ENCODE measurements at regions not wholly inside any gene's neighbourhood (a gene's known extent, or its start where the extent isn't known, plus 50 kb on each side); places are given as distances from the start of the nearest gene placed in this dataset.

- ATAC-seq, result no peak
- 38 to 43% methylated on average over 5 of the region's 5 CpGs for WGBS, 2 donors
- Histone ChIP-seq H3K4me1 (no peaks in the 10 kb centered on the region), H3K27me3 (no peaks in the 10 kb centered on the region), H3K27ac (no peak overlapping the region), H3K4me3 (no peak overlapping the region), H3K36me3 (no peaks in the 10 kb centered on the region), H3K9me3 (no peaks in the 10 kb centered on the region)
- DNase-seq, result no peak
- FAIRE-seq, result no peak
- intact Hi-C loops (cut with DNase I), result no loop called here
- TF ChIP-seq CTCF (IDR thresholded peaks at IDR 0.05), result no peak
Measured at GRCh38 chr11:122178795-122179194, 62.8 kb upstream of the BLID start.

GRCh38 chr11:122177238-122177637 lies 61.2 kb upstream of the BLID start:
- ATAC-seq, result no peak
- FAIRE-seq, result no peak
- H3K4me3 ChIP-seq, result no peak overlapping the region
- no peaks in the 10 kb centered on the region for H3K4me1 ChIP-seq
- H3K27me3 ChIP-seq, result peaks cover 0 to 4% (median 0%) of the 10 kb centered on the region in 4 donors
- no peak for DNase-seq
- H3K9me3 ChIP-seq, result no peaks in the 10 kb centered on the region
- no peak overlapping the region for H3K27ac ChIP-seq
- intact Hi-C loops (cut with DNase I), result no loop called here
- H3K36me3 ChIP-seq, result no peaks in the 10 kb centered on the region
- WGBS, 2 donors, result 73 to 82% methylated on average over 1 of the region's 1 CpG
- no peak for TF ChIP-seq CTCF (IDR thresholded peaks at IDR 0.05)

GRCh38 chr11:122176651-122177050 lies 60.6 kb upstream of the BLID start:
- no peak for TF ChIP-seq CTCF (IDR thresholded peaks at IDR 0.05)
- intact Hi-C loops (cut with DNase I), result no loop called here
- no peaks in the 10 kb centered on the region for H3K36me3 ChIP-seq
- no peak overlapping the region for H3K27ac ChIP-seq
- no peak overlapping the region for H3K4me3 ChIP-seq
- ATAC-seq (no peak), FAIRE-seq (no peak), DNase-seq (no peak)
- H3K9me3 ChIP-seq, result no peaks in the 10 kb centered on the region
- H3K27me3 ChIP-seq, result peaks cover 0 to 4% (median 0%) of the 10 kb centered on the region in 4 donors
- WGBS, 2 donors, result 75 to 86% methylated on average over 3 of the region's 3 CpGs
- no peaks in the 10 kb centered on the region for H3K4me1 ChIP-seq

GRCh38 chr11:122175306-122175705 lies 59.3 kb upstream of the BLID start:
- FAIRE-seq (no peak), DNase-seq (no peak), ATAC-seq (no peak)
- peaks cover 0 to 4% (median 0%) of the 10 kb centered on the region in 4 donors for H3K27me3 ChIP-seq
- H3K36me3 ChIP-seq, result no peaks in the 10 kb centered on the region
- H3K4me3 ChIP-seq, result no peak overlapping the region
- intact Hi-C loops (cut with DNase I), result no loop called here
- H3K4me1 ChIP-seq, result no peaks in the 10 kb centered on the region
- WGBS, 2 donors, result 75 to 91% methylated on average over 3 of the region's 3 CpGs
- no peak overlapping the region for H3K27ac ChIP-seq
- no peak for TF ChIP-seq CTCF (IDR thresholded peaks at IDR 0.05)
- no peaks in the 10 kb centered on the region for H3K9me3 ChIP-seq

GRCh38 chr11:122173587-122173986 lies 57.6 kb upstream of the BLID start:
- H3K36me3 ChIP-seq, result no peaks in the 10 kb centered on the region
- no peak for TF ChIP-seq CTCF (IDR thresholded peaks at IDR 0.05)
- no peak overlapping the region for H3K27ac ChIP-seq
- no peak overlapping the region for H3K4me3 ChIP-seq
- no peaks in the 10 kb centered on the region for H3K9me3 ChIP-seq
- H3K4me1 ChIP-seq, result no peaks in the 10 kb centered on the region
- ATAC-seq (no peak), FAIRE-seq (no peak), DNase-seq (no peak)
- intact Hi-C loops (cut with DNase I), result no loop called here
- 68 to 78% methylated on average over 4 of the region's 4 CpGs for WGBS, 2 donors
- peaks cover 0 to 4% (median 0%) of the 10 kb centered on the region in 4 donors for H3K27me3 ChIP-seq
